ENCODE measurements at regions not wholly inside any gene's neighbourhood (a gene's known extent, or its start where the extent isn't known, plus 50 kb on each side); places are given as distances from the start of the nearest gene placed in this dataset.

DNA sequence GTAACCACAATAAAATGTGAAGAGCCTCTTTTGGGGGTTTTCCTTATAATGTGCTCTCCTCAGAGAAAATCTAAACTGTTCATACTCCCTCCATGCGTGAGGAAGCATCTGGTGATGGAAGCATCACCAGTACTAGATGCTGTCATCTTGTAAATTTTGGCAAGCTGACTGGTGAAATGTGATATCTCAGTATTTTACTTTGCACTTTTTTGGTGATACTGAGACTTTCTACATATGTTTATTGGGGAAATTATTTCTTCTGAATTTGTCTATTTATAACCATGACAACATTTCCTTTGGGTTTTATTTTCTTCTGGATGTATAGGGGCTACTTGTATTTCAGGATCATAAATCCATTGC, 95.9 kb upstream of the DLGAP1 start:
- FAIRE-seq, result no peak

GRCh38 chr18:4549164-4549872, 94.2 kb upstream of the DLGAP1 start:
- no peak overlapping the region for H3K27ac ChIP-seq (ENCODE audit: low read depth in 2 of 2, low read length in 2 of 2)
- H3K36me3 ChIP-seq (ENCODE audit: control insufficient read depth in 2 of 3, insufficient read depth in 3 of 3, low read length in 3 of 3), result no peaks in the 10 kb centered on the region
- FAIRE-seq (no peak), DNase-seq (no peak)
- H3K9me3 ChIP-seq (ENCODE audit: control insufficient read depth in 2 of 3, insufficient read depth in 1 of 3, low read length in 3 of 3), result no peaks in the 10 kb centered on the region
- TF ChIP-seq, protein P1, sequence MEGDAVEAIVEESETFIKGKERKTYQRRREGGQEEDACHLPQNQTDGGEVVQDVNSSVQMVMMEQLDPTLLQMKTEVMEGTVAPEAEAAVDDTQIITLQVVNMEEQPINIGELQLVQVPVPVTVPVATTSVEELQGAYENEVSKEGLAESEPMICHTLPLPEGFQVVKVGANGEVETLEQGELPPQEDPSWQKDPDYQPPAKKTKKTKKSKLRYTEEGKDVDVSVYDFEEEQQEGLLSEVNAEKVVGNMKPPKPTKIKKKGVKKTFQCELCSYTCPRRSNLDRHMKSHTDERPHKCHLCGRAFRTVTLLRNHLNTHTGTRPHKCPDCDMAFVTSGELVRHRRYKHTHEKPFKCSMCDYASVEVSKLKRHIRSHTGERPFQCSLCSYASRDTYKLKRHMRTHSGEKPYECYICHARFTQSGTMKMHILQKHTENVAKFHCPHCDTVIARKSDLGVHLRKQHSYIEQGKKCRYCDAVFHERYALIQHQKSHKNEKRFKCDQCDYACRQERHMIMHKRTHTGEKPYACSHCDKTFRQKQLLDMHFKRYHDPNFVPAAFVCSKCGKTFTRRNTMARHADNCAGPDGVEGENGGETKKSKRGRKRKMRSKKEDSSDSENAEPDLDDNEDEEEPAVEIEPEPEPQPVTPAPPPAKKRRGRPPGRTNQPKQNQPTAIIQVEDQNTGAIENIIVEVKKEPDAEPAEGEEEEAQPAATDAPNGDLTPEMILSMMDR (IDR thresholded peaks at IDR 0.05; ENCODE audit: borderline replicate concordance, extremely low read depth, insufficient read depth), result no peak
- H3K27me3 ChIP-seq (ENCODE audit: control insufficient read depth, insufficient read depth, low read length), result no peaks in the 10 kb centered on the region
- no peaks in the 10 kb centered on the region for H3K4me1 ChIP-seq (ENCODE audit: control insufficient read depth in 2 of 3, insufficient read depth in 2 of 3, low read depth in 1 of 3, low read length in 3 of 3)
- intact Hi-C loops (cut with DNase I), result no loop called here
- no peak overlapping the region for H3K9ac ChIP-seq (ENCODE audit: low read length in 3 of 3)
- no peak overlapping the region for H3K4me3 ChIP-seq (ENCODE audit: low read length in 3 of 3)

More for the DNA sequence above, 95.9 kb upstream of the DLGAP1 start:
- intact Hi-C loops (cut with DNase I), result no loop called here
- H3K36me3 ChIP-seq (ENCODE audit: control insufficient read depth in 2 of 3, insufficient read depth in 3 of 3, low read length in 3 of 3), result no peaks in the 10 kb centered on the region
- no peak for DNase-seq
- H3K27ac ChIP-seq (ENCODE audit: low read depth in 2 of 2, low read length in 2 of 2), result no peak overlapping the region
- no peak overlapping the region for H3K4me3 ChIP-seq (ENCODE audit: low read length in 3 of 3)
- no peaks in the 10 kb centered on the region for H3K9me3 ChIP-seq (ENCODE audit: control insufficient read depth in 2 of 3, insufficient read depth in 1 of 3, low read length in 3 of 3)
- no peak overlapping the region for H3K9ac ChIP-seq (ENCODE audit: low read length in 3 of 3)
- TF ChIP-seq, protein P1 (IDR thresholded peaks at IDR 0.05; ENCODE audit: borderline replicate concordance, extremely low read depth, insufficient read depth), result no peak
- H3K27me3 ChIP-seq (ENCODE audit: control insufficient read depth, insufficient read depth, low read length), result no peaks in the 10 kb centered on the region
- H3K4me1 ChIP-seq (ENCODE audit: control insufficient read depth in 2 of 3, insufficient read depth in 2 of 3, low read depth in 1 of 3, low read length in 3 of 3), result no peaks in the 10 kb centered on the region

- Histone ChIP-seq H3K27me3 (ENCODE audit: control insufficient read depth, insufficient read depth, low read length) (no peaks in the 10 kb centered on the region), H3K9ac (ENCODE audit: low read length in 3 of 3) (no peak overlapping the region), H3K9me3 (ENCODE audit: control insufficient read depth in 2 of 3, insufficient read depth in 1 of 3, low read length in 3 of 3) (no peaks in the 10 kb centered on the region), H3K27ac (ENCODE audit: low read depth in 2 of 2, low read length in 2 of 2) (no peak overlapping the region), H3K4me3 (ENCODE audit: low read length in 3 of 3) (no peak overlapping the region), H3K4me1 (ENCODE audit: control insufficient read depth in 2 of 3, insufficient read depth in 2 of 3, low read depth in 1 of 3, low read length in 3 of 3) (no peaks in the 10 kb centered on the region), H3K36me3 (ENCODE audit: control insufficient read depth in 2 of 3, insufficient read depth in 3 of 3, low read length in 3 of 3) (no peaks in the 10 kb centered on the region)
- TF ChIP-seq, protein P1 (IDR thresholded peaks at IDR 0.05; ENCODE audit: borderline replicate concordance, extremely low read depth, insufficient read depth), result no peak
- DNase-seq (no peak), FAIRE-seq (no peak)
- intact Hi-C loops (cut with DNase I), result no loop called here
These were observed 92.0 kb upstream of the DLGAP1 start for GRCh38 chr18:4547126-4547525.

DNA sequence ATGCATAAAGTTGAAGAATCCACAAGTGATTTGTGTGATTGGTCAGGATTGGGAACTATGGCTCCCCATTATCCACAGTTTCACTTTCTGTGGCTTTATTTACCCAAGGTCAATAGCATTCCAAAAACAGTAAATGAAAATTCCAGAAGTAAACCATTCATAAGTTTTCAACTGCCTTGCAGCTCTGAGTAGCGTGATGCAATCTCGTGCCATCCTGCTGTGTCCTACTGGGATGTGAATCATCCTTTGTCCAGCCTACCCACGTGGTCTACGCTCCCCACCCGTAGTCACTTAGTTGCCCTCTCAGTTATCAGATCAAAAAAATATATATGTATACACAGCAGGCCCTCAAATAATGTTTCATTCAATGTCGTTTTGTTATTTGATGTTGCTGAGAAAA, 89.0 kb upstream of the DLGAP1 start:
- Histone ChIP-seq H3K36me3 (ENCODE audit: control insufficient read depth in 2 of 3, insufficient read depth in 3 of 3, low read length in 3 of 3) (no peaks in the 10 kb centered on the region), H3K27ac (ENCODE audit: low read depth in 2 of 2, low read length in 2 of 2) (no peak overlapping the region), H3K4me3 (ENCODE audit: low read length in 3 of 3) (no peak overlapping the region), H3K27me3 (ENCODE audit: control insufficient read depth, insufficient read depth, low read length) (no peaks in the 10 kb centered on the region), H3K4me1 (ENCODE audit: control insufficient read depth in 2 of 3, insufficient read depth in 2 of 3, low read depth in 1 of 3, low read length in 3 of 3) (no peaks in the 10 kb centered on the region), H3K9ac (ENCODE audit: low read length in 3 of 3) (no peak overlapping the region), H3K9me3 (ENCODE audit: control insufficient read depth in 2 of 3, insufficient read depth in 1 of 3, low read length in 3 of 3) (no peaks in the 10 kb centered on the region)
- no peak for FAIRE-seq
- DNase-seq, result no peak
- intact Hi-C loops (cut with DNase I), result no loop called here
- TF ChIP-seq, protein P1 (IDR thresholded peaks at IDR 0.05; ENCODE audit: borderline replicate concordance, extremely low read depth, insufficient read depth), result no peak
